ENCODE measurements at regions not wholly inside any gene's neighbourhood (a gene's known extent, or its start where the extent isn't known, plus 50 kb on each side); places are given as distances from the start of the nearest gene placed in this dataset.

GRCh38 chr3:168531116-168531515 lies 435.4 kb upstream of the GOLIM4 start:
- Mint-ChIP-seq H3K27me3 (ENCODE audit: insufficient read depth) (no peaks in the 10 kb centered on the region), H3K27ac (peak overlapping the region; percentile 83), H3K4me1 (peaks cover 11% of the 10 kb centered on the region), H3K9me3 (no peaks in the 10 kb centered on the region), H3K36me3 (ENCODE audit: low read depth) (no peaks in the 10 kb centered on the region), H3K4me3 (no peak overlapping the region)
- Histone ChIP-seq H3K27me3 (ENCODE audit: control insufficient read depth, insufficient read depth, low read length, poor library complexity, severe bottlenecking) (no peaks in the 10 kb centered on the region), H3K9me3 (ENCODE audit: control insufficient read depth, low read length) (no peaks in the 10 kb centered on the region), H3K4me3 (ENCODE audit: low read length) (no peak overlapping the region), H3K9ac (ENCODE audit: extremely low read depth, low read length, poor library complexity, severe bottlenecking) (no peak overlapping the region), H3K4me1 (ENCODE audit: control insufficient read depth, insufficient read depth, low read length) (peaks cover 3% of the 10 kb centered on the region), H3K27ac (ENCODE audit: low read depth, low read length) (peak overlapping the region; percentile 88), H3K36me3 (ENCODE audit: control insufficient read depth, insufficient read depth, low read length) (no peaks in the 10 kb centered on the region)
- no peak for TF ChIP-seq CTCF (conservative IDR thresholded peaks at IDR 0.05)
- peak; percentile 57 for DNase-seq
- 53 to 59% methylated on average over 2 to 4 of the region's 4 CpGs for WGBS, 2 experiments (ENCODE audit: insufficient coverage in 1 of 2, insufficient read length in 1 of 2)

- Mint-ChIP-seq H3K27me3 (ENCODE audit: insufficient read depth) (peaks cover 2% of the 10 kb centered on the region), H3K27ac (no peak overlapping the region), H3K36me3 (ENCODE audit: low read depth) (no peaks in the 10 kb centered on the region), H3K4me1 (peaks cover 3% of the 10 kb centered on the region), H3K4me3 (no peak overlapping the region), H3K9me3 (no peaks in the 10 kb centered on the region)
- Histone ChIP-seq H3K27me3 (ENCODE audit: control insufficient read depth, insufficient read depth, low read length, poor library complexity, severe bottlenecking) (no peaks in the 10 kb centered on the region), H3K4me3 (ENCODE audit: low read length) (no peak overlapping the region), H3K4me1 (ENCODE audit: control insufficient read depth, insufficient read depth, low read length) (no peaks in the 10 kb centered on the region), H3K36me3 (ENCODE audit: control insufficient read depth, insufficient read depth, low read length) (no peaks in the 10 kb centered on the region), H3K27ac (ENCODE audit: low read depth, low read length) (no peak overlapping the region), H3K9ac (ENCODE audit: extremely low read depth, low read length, poor library complexity, severe bottlenecking) (no peak overlapping the region), H3K9me3 (ENCODE audit: control insufficient read depth, low read length) (no peaks in the 10 kb centered on the region)
- TF ChIP-seq CTCF (conservative IDR thresholded peaks at IDR 0.05): no peak
- WGBS, 2 experiments (ENCODE audit: insufficient coverage in 1 of 2, insufficient read length in 1 of 2): no CpG with 5 or more reads among the region's 1 CpG
- DNase-seq: no peak
Observed at GRCh38 chr3:168524129-168524528, 428.4 kb upstream of the GOLIM4 start.

GRCh38 chr3:168517249-168518071 lies 421.7 kb upstream of the GOLIM4 start:
- WGBS, 2 experiments (ENCODE audit: insufficient coverage in 1 of 2, insufficient read length in 1 of 2): 68 to 77% methylated on average over 5 to 14 of the region's 14 CpGs
- H3K9ac ChIP-seq (ENCODE audit: extremely low read depth, low read length, poor library complexity, severe bottlenecking): no peak overlapping the region
- no peak for TF ChIP-seq CTCF (conservative IDR thresholded peaks at IDR 0.05)
- no peak overlapping the region for H3K27ac ChIP-seq (ENCODE audit: low read depth, low read length)
- no peaks in the 10 kb centered on the region for H3K36me3 ChIP-seq (ENCODE audit: control insufficient read depth, insufficient read depth, low read length)
- Mint-ChIP-seq H3K27ac (no peak overlapping the region), H3K4me1 (peaks cover 22% of the 10 kb centered on the region), H3K27me3 (ENCODE audit: insufficient read depth) (peaks cover 10% of the 10 kb centered on the region), H3K36me3 (ENCODE audit: low read depth) (no peaks in the 10 kb centered on the region), H3K4me3 (no peak overlapping the region), H3K9me3 (no peaks in the 10 kb centered on the region)
- H3K4me1 ChIP-seq (ENCODE audit: control insufficient read depth, insufficient read depth, low read length): peaks cover 12% of the 10 kb centered on the region
- no peaks in the 10 kb centered on the region for H3K9me3 ChIP-seq (ENCODE audit: control insufficient read depth, low read length)
- DNase-seq: peak; percentile 82
- H3K27me3 ChIP-seq (ENCODE audit: control insufficient read depth, insufficient read depth, low read length, poor library complexity, severe bottlenecking): no peaks in the 10 kb centered on the region
- H3K4me3 ChIP-seq (ENCODE audit: low read length): no peak overlapping the region

All from endodermal cell (in vitro differentiated cells).